Osteoblast (primary cell): ENCODE measurements at regions not wholly inside any gene's neighbourhood (a gene's known extent, or its start where the extent isn't known, plus 50 kb on each side); places are given as distances from the start of the nearest gene placed in this dataset.

ENCODE experiments used
- DNase-seq: peaks from one replicate; pipeline ENCODE4 v3.0.0; 2011; ENCODE audit warnings: low spot score, mixed read lengths; ENCODE audit not compliant: insufficient read length; ENCODE audit errors: missing footprints
- H2AFZ ChIP-seq: 2 replicates; pipeline ENCODE4 v1.6.0; 2011; ENCODE audit warnings: mild to moderate bottlenecking, low read length
- H3K27ac ChIP-seq: 2 replicates; pipeline ENCODE4 v1.5.1; 2011; ENCODE audit warnings: mild to moderate bottlenecking, low read depth, low read length, moderate library complexity
- H3K27me3 ChIP-seq: 2 replicates; pipeline ENCODE4 v1.6.0; 2012; ENCODE audit warnings: mild to moderate bottlenecking, control low read depth, inconsistent platforms, low read length, moderate library complexity; ENCODE audit not compliant: insufficient read depth
- H3K36me3 ChIP-seq: 2 replicates; pipeline ENCODE4 v1.5.1; 2011; ENCODE audit warnings: mild to moderate bottlenecking, low read length, control low read depth, moderate library complexity; ENCODE audit not compliant: insufficient read depth
- H3K4me1 ChIP-seq: 2 replicates; pipeline ENCODE4 v1.5.1; 2011; ENCODE audit warnings: mild to moderate bottlenecking, low read length, control low read depth, moderate library complexity; ENCODE audit not compliant: insufficient read depth
- H3K4me2 ChIP-seq: 2 replicates; pipeline ENCODE4 v1.6.0; 2011; ENCODE audit warnings: mild to moderate bottlenecking, low read length; ENCODE audit not compliant: insufficient read depth
- H3K4me3 ChIP-seq: fragments of 200-600 bp; sonication (generic); 3 replicates; pipeline ENCODE4 v1.5.1; 2012; ENCODE audit warnings: mild to moderate bottlenecking, low read length, inconsistent platforms; ENCODE audit not compliant: insufficient read depth
- H3K79me2 ChIP-seq: 2 replicates; pipeline ENCODE4 v1.6.0; 2012; ENCODE audit warnings: mild to moderate bottlenecking, low read length, control low read depth, inconsistent platforms; ENCODE audit not compliant: insufficient read depth
- H3K9me3 ChIP-seq: 2 replicates; pipeline ENCODE4 v1.5.1; 2011; ENCODE audit warnings: low read depth, low read length, control low read depth
- H4K20me1 ChIP-seq: 2 replicates; pipeline ENCODE4 v1.6.0; 2012; ENCODE audit warnings: mild to moderate bottlenecking, low read length, control low read depth; ENCODE audit not compliant: insufficient read depth
- TF ChIP-seq, protein P1 (sequence below): IDR thresholded peaks from 2 replicates; pipeline ENCODE4 v1.5.1; 2011; ENCODE audit warnings: mild to moderate bottlenecking, low read depth, low read length, moderate library complexity; ENCODE audit errors: extremely low read depth

DNA sequence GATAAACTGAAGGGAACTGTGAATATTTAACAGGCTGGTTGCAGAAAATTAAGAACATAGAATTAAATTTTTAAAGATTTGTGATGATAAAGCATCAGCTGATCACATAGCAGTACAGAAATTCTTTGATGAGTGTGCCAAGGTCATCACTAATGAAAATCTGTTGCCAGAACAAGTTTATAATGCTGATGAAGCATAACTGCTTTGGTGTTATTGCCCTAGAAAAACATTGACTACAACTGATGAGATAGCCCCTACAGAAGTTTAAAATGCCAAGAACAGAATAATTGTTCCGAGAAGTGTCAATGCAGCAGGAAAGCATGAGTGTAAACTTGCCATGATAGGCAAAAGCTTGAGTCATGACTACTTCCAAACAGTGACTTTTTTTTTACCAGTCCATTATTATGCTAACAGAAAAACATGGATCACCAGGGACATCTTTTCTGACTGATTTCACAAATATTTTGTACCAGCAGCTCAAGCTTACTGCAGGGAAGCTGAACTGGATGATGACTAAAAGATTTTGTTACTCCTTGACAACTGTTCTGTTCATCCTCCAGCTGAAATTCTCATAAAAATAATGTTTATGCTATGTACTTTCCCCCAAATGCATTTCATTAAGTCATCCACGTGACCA is 1136.6 kb downstream of the FAT4 start:
- Histone ChIP-seq H3K9me3 (peaks cover 1% of the 10 kb centered on the region), H2AFZ (no peak overlapping the region), H3K79me2 (no peaks in the 10 kb centered on the region), H3K27me3 (no peaks in the 10 kb centered on the region), H3K27ac (no peak overlapping the region), H3K4me1 (no peaks in the 10 kb centered on the region), H3K4me2 (no peak overlapping the region), H3K36me3 (no peaks in the 10 kb centered on the region), H3K4me3 (no peak overlapping the region), H4K20me1 (no peaks in the 10 kb centered on the region)
- DNase-seq = no peak
- TF ChIP-seq, protein P1, sequence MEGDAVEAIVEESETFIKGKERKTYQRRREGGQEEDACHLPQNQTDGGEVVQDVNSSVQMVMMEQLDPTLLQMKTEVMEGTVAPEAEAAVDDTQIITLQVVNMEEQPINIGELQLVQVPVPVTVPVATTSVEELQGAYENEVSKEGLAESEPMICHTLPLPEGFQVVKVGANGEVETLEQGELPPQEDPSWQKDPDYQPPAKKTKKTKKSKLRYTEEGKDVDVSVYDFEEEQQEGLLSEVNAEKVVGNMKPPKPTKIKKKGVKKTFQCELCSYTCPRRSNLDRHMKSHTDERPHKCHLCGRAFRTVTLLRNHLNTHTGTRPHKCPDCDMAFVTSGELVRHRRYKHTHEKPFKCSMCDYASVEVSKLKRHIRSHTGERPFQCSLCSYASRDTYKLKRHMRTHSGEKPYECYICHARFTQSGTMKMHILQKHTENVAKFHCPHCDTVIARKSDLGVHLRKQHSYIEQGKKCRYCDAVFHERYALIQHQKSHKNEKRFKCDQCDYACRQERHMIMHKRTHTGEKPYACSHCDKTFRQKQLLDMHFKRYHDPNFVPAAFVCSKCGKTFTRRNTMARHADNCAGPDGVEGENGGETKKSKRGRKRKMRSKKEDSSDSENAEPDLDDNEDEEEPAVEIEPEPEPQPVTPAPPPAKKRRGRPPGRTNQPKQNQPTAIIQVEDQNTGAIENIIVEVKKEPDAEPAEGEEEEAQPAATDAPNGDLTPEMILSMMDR = no peak

DNA sequence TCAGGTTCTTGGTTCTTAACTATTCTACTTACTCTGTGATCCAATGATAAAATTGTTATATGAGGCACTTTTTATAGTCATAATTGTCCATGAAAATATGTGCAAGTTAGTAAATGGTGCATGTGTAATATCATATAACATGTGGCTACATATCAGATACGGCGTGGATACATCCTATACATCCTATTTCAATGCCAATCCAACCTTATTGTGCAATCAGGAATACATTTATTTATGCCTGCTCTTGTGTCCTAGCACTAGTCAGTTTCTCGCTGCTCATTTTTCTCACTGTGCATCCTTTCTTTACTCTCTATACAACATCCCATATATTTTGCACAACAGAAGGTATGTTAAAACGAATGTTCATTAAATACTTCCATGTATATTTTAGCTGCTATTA is 1141.1 kb downstream of the FAT4 start:
- H3K27ac ChIP-seq = no peak overlapping the region
- H2AFZ ChIP-seq = no peak overlapping the region
- TF ChIP-seq, protein P1 = no peak

DNA sequence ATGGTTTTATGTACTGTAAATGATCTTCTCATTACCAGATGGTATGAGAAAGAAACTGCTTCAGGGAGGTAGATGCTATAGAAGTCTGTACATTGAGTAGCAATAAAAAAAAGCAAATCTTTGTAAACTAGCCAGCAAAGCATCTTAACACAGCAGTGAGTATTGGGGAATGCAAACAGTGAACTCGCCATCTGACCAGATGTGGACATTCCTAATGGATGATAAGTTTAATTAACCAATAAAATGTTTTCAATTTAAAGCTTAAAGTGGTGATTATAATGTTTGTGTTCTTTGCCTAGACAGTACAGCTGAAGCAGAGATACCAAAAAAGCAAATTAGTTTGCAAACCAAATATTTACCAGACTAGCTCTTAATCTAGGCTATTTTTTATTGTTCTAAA is 1144.2 kb downstream of the FAT4 start:
- no peaks in the 10 kb centered on the region for H3K79me2 ChIP-seq
- no peaks in the 10 kb centered on the region for H3K9me3 ChIP-seq
- H3K36me3 ChIP-seq = no peaks in the 10 kb centered on the region
- no peaks in the 10 kb centered on the region for H3K4me1 ChIP-seq
- no peaks in the 10 kb centered on the region for H4K20me1 ChIP-seq
- H3K4me2 ChIP-seq = no peak overlapping the region
- no peak overlapping the region for H3K27ac ChIP-seq
- no peak for DNase-seq
- H3K4me3 ChIP-seq = no peak overlapping the region
- no peak overlapping the region for H2AFZ ChIP-seq
- H3K27me3 ChIP-seq = no peaks in the 10 kb centered on the region
- TF ChIP-seq, protein P1 = no peak

More for the DNA sequence above, 1141.1 kb downstream of the FAT4 start:
- H3K36me3 ChIP-seq = no peaks in the 10 kb centered on the region
- no peak overlapping the region for H3K4me2 ChIP-seq
- H3K4me3 ChIP-seq = no peak overlapping the region
- no peaks in the 10 kb centered on the region for H3K9me3 ChIP-seq
- H4K20me1 ChIP-seq = no peaks in the 10 kb centered on the region
- no peaks in the 10 kb centered on the region for H3K4me1 ChIP-seq
- no peak for DNase-seq
- H3K79me2 ChIP-seq = no peaks in the 10 kb centered on the region
- H3K27me3 ChIP-seq = no peaks in the 10 kb centered on the region

DNA sequence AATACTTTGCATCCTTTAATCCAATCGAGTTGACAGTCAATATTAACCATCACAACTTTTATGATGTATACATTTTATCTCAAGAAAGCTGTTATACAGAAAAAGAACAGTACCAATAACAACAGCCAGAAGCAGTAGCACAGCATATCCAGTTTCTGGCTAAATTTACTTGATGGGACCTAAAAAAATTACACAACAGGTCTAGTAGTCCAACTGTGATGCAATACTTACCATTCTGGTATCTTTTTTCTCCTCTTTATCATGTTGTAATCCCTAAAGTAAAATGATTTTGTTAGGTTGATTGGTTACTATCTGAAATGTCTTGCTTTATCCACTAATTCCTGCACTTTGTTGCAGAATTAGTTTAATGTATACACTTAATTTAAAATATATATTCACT is 1150.6 kb downstream of the FAT4 start:
- H3K36me3 ChIP-seq = no peaks in the 10 kb centered on the region
- no peak overlapping the region for H3K4me3 ChIP-seq
- TF ChIP-seq, protein P1 = no peak
- H2AFZ ChIP-seq = no peak overlapping the region
- no peaks in the 10 kb centered on the region for H3K27me3 ChIP-seq
- no peaks in the 10 kb centered on the region for H3K4me1 ChIP-seq
- no peaks in the 10 kb centered on the region for H4K20me1 ChIP-seq
- H3K27ac ChIP-seq = no peak overlapping the region
- DNase-seq = no peak
- H3K4me2 ChIP-seq = no peak overlapping the region
- H3K79me2 ChIP-seq = no peaks in the 10 kb centered on the region
- no peaks in the 10 kb centered on the region for H3K9me3 ChIP-seq
